A549 (cell line): ENCODE measurements at regions not wholly inside any gene's neighbourhood (a gene's known extent, or its start where the extent isn't known, plus 50 kb on each side); places are given as distances from the start of the nearest gene placed in this dataset.

Experiments
- BCL3 ChIP-seq: fragments of >200 bp; sonication (Bioruptor Twin); formaldehyde crosslinking; IDR thresholded peaks from 3 replicates; pipeline ENCODE4 v1.6.1; 2016
- CTCF ChIP-seq: fragments of >200 bp; sonication (Bioruptor Twin); formaldehyde crosslinking; IDR thresholded peaks from 3 replicates; pipeline ENCODE4 v1.5.1; 2016
- EP300 ChIP-seq, 2 experiments: fragments of >200 bp; sonication (Bioruptor Twin); formaldehyde crosslinking; IDR thresholded peaks; 2 replicates in 1 of 2; 3 replicates in 1 of 2; pipeline ENCODE4 v1.6.1; 2016 to 2017
- HMGXB4 ChIP-seq: fragments of 250-450 bp; sonication (Bioruptor Pico); IDR thresholded peaks from 2 replicates; pipeline ENCODE4 v1.5.0; 2021; ENCODE audit warnings: mild to moderate bottlenecking, moderate library complexity, borderline replicate concordance
- POLR2AphosphoS2 ChIP-seq: conservative IDR thresholded peaks from 2 replicates; pipeline ENCODE4 v1.6.1; 2012; ENCODE audit warnings: low read length, improper control_type of control experiment, inconsistent platforms
- RFX5 ChIP-seq: fragments of 450-650 bp; IDR thresholded peaks from 2 replicates; pipeline ENCODE4 v1.7.1; 2014; ENCODE audit warnings: antibody characterized with exemption, mild to moderate bottlenecking, moderate library complexity
- TF ChIP-seq, protein P1 (sequence below): fragments of >200 bp; sonication (Bioruptor Twin); formaldehyde crosslinking; IDR thresholded peaks from 2 replicates; pipeline ENCODE4 v1.6.1; 2016

GRCh38 chr13:62377838-62378237, 962.2 kb upstream of the PCDH20 start:
- no peak for TF ChIP-seq CTCF
- TF ChIP-seq HMGXB4 (CRISPR knock-in tag): no peak
- no peak for TF ChIP-seq RFX5
- no peak for TF ChIP-seq EP300 (IDR thresholded peaks at IDR 0.05)
- TF ChIP-seq POLR2AphosphoS2: no peak
- no peak for TF ChIP-seq BCL3
- TF ChIP-seq, protein P1, sequence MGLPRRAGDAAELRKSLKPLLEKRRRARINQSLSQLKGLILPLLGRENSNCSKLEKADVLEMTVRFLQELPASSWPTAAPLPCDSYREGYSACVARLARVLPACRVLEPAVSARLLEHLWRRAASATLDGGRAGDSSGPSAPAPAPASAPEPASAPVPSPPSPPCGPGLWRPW: no peak
